DMS153 (cell line): ENCODE measurements at regions not wholly inside any gene's neighbourhood (a gene's known extent, or its start where the extent isn't known, plus 50 kb on each side); places are given as distances from the start of the nearest gene placed in this dataset.

Source experiments
- DNase-seq: peaks from one replicate; lab custom pipeline; 2025; lab: John Stamatoyannopoulos, UW

GRCh38 chr15:68500363-68501258 is 68.6 kb upstream of the ITGA11 start:
- no peak for DNase-seq

GRCh38 chr15:68501259-68501591 is 69.3 kb upstream of the ITGA11 start:
- no peak for DNase-seq

- no peak for DNase-seq
These were observed 69.7 kb upstream of the ITGA11 start for GRCh38 chr15:68501616-68502015.

GRCh38 chr15:68502398-68502901 is 70.5 kb upstream of the ITGA11 start:
- DNase-seq: no peak

- DNase-seq: no peak
These were observed 71.2 kb upstream of the ITGA11 start for GRCh38 chr15:68503213-68503612.

GRCh38 chr15:68503791-68504680 is 72.1 kb upstream of the ITGA11 start:
- DNase-seq: no peak

- DNase-seq: no peak
These were observed 72.8 kb upstream of the ITGA11 start for GRCh38 chr15:68504681-68505170.

- no peak for DNase-seq
These were observed 72.7 kb upstream of the CORO2B start for GRCh38 chr15:68506071-68506470.

GRCh38 chr15:68507447-68507846 is 71.3 kb upstream of the CORO2B start:
- DNase-seq: peak; percentile 1

GRCh38 chr15:68508485-68509189 is 70.2 kb upstream of the CORO2B start:
- no peak for DNase-seq

- no peak for DNase-seq
These were observed 68.2 kb upstream of the CORO2B start for GRCh38 chr15:68510558-68510957.

- DNase-seq: no peak
These were observed 67.5 kb upstream of the CORO2B start for GRCh38 chr15:68511073-68511991.

- DNase-seq: no peak
These were observed 66.7 kb upstream of the CORO2B start for GRCh38 chr15:68512052-68512451.

GRCh38 chr15:68512598-68512997 is 66.2 kb upstream of the CORO2B start:
- no peak for DNase-seq

- DNase-seq: no peak
These were observed 63.3 kb upstream of the CORO2B start for GRCh38 chr15:68515371-68516095.

- no peak for DNase-seq
These were observed 61.5 kb upstream of the CORO2B start for GRCh38 chr15:68517285-68517761.

GRCh38 chr15:68518046-68518445 is 60.7 kb upstream of the CORO2B start:
- no peak for DNase-seq

- DNase-seq: no peak
These were observed 59.9 kb upstream of the CORO2B start for GRCh38 chr15:68518785-68519430.

- no peak for DNase-seq
These were observed 53.8 kb upstream of the CORO2B start for GRCh38 chr15:68524753-68525584.
